ENCODE measurements at regions not wholly inside any gene's neighbourhood (a gene's known extent, or its start where the extent isn't known, plus 50 kb on each side); places are given as distances from the start of the nearest gene placed in this dataset.

GRCh38 chr3:28743271-28743670, 394.6 kb upstream of the AZI2 start:
- Histone ChIP-seq H3K36me3 (ENCODE audit: low read length) (no peaks in the 10 kb centered on the region), H4K20me1 (ENCODE audit: low read depth, low read length) (no peaks in the 10 kb centered on the region), H3K4me2 (ENCODE audit: low read depth, low read length, poor library complexity, severe bottlenecking) (no peak overlapping the region), H2AFZ (ENCODE audit: low read depth, low read length, severe bottlenecking) (no peak overlapping the region), H3K27me3 (ENCODE audit: low read length) (no peaks in the 10 kb centered on the region), H3F3A (ENCODE audit: insufficient read depth) (no peaks in the 10 kb centered on the region), H3K9ac (ENCODE audit: low read length) (no peak overlapping the region), H3K79me2 (ENCODE audit: insufficient read depth, low read length) (no peaks in the 10 kb centered on the region), H3K27ac (ENCODE audit: low read depth, low read length) (no peak overlapping the region), H3K9me2 (replicated peaks; ENCODE audit: insufficient read depth, low read length) (no peaks in the 10 kb centered on the region), H3K4me3 (ENCODE audit: insufficient read depth, low read length, poor library complexity, severe bottlenecking) (no peak overlapping the region), H3K9me3 (ENCODE audit: insufficient read depth, low read length) (no peaks in the 10 kb centered on the region)
- TF ChIP-seq EZH2phosphoT487 (conservative IDR thresholded peaks at IDR 0.05; ENCODE audit: low read length), result no peak
- no peak for TF ChIP-seq CTCF (IDR thresholded peaks at IDR 0.05; ENCODE audit: insufficient read depth, low read length, poor library complexity, severe bottlenecking)

- Histone ChIP-seq H3K36me3 (ENCODE audit: low read length) (no peaks in the 10 kb centered on the region), H2AFZ (ENCODE audit: low read depth, low read length, severe bottlenecking) (no peak overlapping the region), H3K79me2 (ENCODE audit: insufficient read depth, low read length) (no peaks in the 10 kb centered on the region), H3K4me2 (ENCODE audit: low read depth, low read length, poor library complexity, severe bottlenecking) (no peak overlapping the region), H3K27me3 (ENCODE audit: low read length) (no peaks in the 10 kb centered on the region), H3K9me2 (replicated peaks; ENCODE audit: insufficient read depth, low read length) (no peaks in the 10 kb centered on the region), H3K9me3 (ENCODE audit: insufficient read depth, low read length) (no peaks in the 10 kb centered on the region), H3F3A (ENCODE audit: insufficient read depth) (no peaks in the 10 kb centered on the region), H4K20me1 (ENCODE audit: low read depth, low read length) (no peaks in the 10 kb centered on the region), H3K27ac (ENCODE audit: low read depth, low read length) (no peak overlapping the region), H3K9ac (ENCODE audit: low read length) (no peak overlapping the region), H3K4me3 (ENCODE audit: insufficient read depth, low read length, poor library complexity, severe bottlenecking) (no peak overlapping the region)
- TF ChIP-seq EZH2phosphoT487 (conservative IDR thresholded peaks at IDR 0.05; ENCODE audit: low read length), result no peak
- TF ChIP-seq CTCF (IDR thresholded peaks at IDR 0.05; ENCODE audit: insufficient read depth, low read length, poor library complexity, severe bottlenecking), result no peak
Observed at GRCh38 chr3:28743831-28744230, 395.2 kb upstream of the AZI2 start.

GRCh38 chr3:28745436-28745835, 396.8 kb upstream of the AZI2 start:
- Histone ChIP-seq H3K27me3 (ENCODE audit: low read length) (no peaks in the 10 kb centered on the region), H2AFZ (ENCODE audit: low read depth, low read length, severe bottlenecking) (no peak overlapping the region), H3K27ac (ENCODE audit: low read depth, low read length) (no peak overlapping the region), H3K9me2 (replicated peaks; ENCODE audit: insufficient read depth, low read length) (no peaks in the 10 kb centered on the region), H3K4me2 (ENCODE audit: low read depth, low read length, poor library complexity, severe bottlenecking) (no peak overlapping the region), H3K9ac (ENCODE audit: low read length) (no peak overlapping the region), H3F3A (ENCODE audit: insufficient read depth) (no peaks in the 10 kb centered on the region), H3K4me3 (ENCODE audit: insufficient read depth, low read length, poor library complexity, severe bottlenecking) (no peak overlapping the region), H4K20me1 (ENCODE audit: low read depth, low read length) (no peaks in the 10 kb centered on the region), H3K36me3 (ENCODE audit: low read length) (no peaks in the 10 kb centered on the region), H3K79me2 (ENCODE audit: insufficient read depth, low read length) (no peaks in the 10 kb centered on the region), H3K9me3 (ENCODE audit: insufficient read depth, low read length) (no peaks in the 10 kb centered on the region)
- TF ChIP-seq CTCF (IDR thresholded peaks at IDR 0.05; ENCODE audit: insufficient read depth, low read length, poor library complexity, severe bottlenecking) (no peak), EZH2phosphoT487 (conservative IDR thresholded peaks at IDR 0.05; ENCODE audit: low read length) (no peak)
